Stimulated activated naive CD8-positive, alpha-beta T cell treated with anti-CD3 and anti-CD28 coated beads, Interleukin-15, amount 100 ng/mL, for 72 hours (primary cell): ENCODE measurements at regions not wholly inside any gene's neighbourhood (a gene's known extent, or its start where the extent isn't known, plus 50 kb on each side); places are given as distances from the start of the nearest gene placed in this dataset.
"Not testable (repeated sequence)": the region's sequence is repeated elsewhere in the genome, so short reads cannot be mapped to it uniquely, and the experiment has no call there.

Experiments used
- ATAC-seq: fragments of 150-1000 bp; cut with Tn5 transposase; 2 replicates; pipeline ENCODE4 v1.10.0; 2021; ENCODE audit warnings: mild to moderate bottlenecking, moderate library complexity
- DNase-seq, 2 donors: peaks; one replicate each; pipeline ENCODE4 v3.0.0; 2021 to 2022
- H3K27ac Mint-ChIP-seq, 2 donors: one replicate each; pipeline ENCODE4 v1.8.0; 2022; ENCODE audit warnings: mild to moderate bottlenecking in 2 of 2, mixed read lengths in 2 of 2, moderate library complexity in 2 of 2
- H3K27me3 Mint-ChIP-seq: one replicate; pipeline ENCODE4 v1.8.0; 2022; ENCODE audit warnings: mixed read lengths
- H3K4me1 Mint-ChIP-seq: one replicate; pipeline ENCODE4 v1.8.0; 2022; ENCODE audit warnings: mild to moderate bottlenecking, mixed read lengths
- H3K4me3 Mint-ChIP-seq, 2 donors: one replicate each; pipeline ENCODE4 v1.8.0; 2022; ENCODE audit warnings: mild to moderate bottlenecking in 2 of 2, mixed read lengths in 2 of 2, moderate library complexity in 1 of 2
- H3K9me3 Mint-ChIP-seq, 2 donors: one replicate each; pipeline ENCODE4 v1.8.0; 2022; ENCODE audit warnings: mixed read lengths in 2 of 2

GRCh38 chr20:12111431-12112088, 193.9 kb downstream of the BTBD3 start:
- Mint-ChIP-seq H3K27ac (no peak overlapping the region), H3K4me3 (no peak overlapping the region), H3K4me1 (no peaks in the 10 kb centered on the region), H3K9me3 (peaks cover 10 to 18% of the 10 kb centered on the region in 2 donors), H3K27me3 (no peaks in the 10 kb centered on the region)
- ATAC-seq (no peak), DNase-seq (no peak)

GRCh38 chr20:12112089-12112474, 194.4 kb downstream of the BTBD3 start:
- Mint-ChIP-seq H3K4me3 (no peak overlapping the region), H3K9me3 (peaks cover 10 to 14% of the 10 kb centered on the region in 2 donors), H3K27me3 (no peaks in the 10 kb centered on the region), H3K27ac (no peak overlapping the region), H3K4me1 (no peaks in the 10 kb centered on the region)
- DNase-seq, result no peak
- no peak for ATAC-seq

GRCh38 chr20:12112665-12113064, 195.0 kb downstream of the BTBD3 start:
- no peak for ATAC-seq
- no peak overlapping the region for H3K27ac Mint-ChIP-seq
- H3K9me3 Mint-ChIP-seq, result peaks cover 10 to 14% of the 10 kb centered on the region in 2 donors
- no peaks in the 10 kb centered on the region for H3K4me1 Mint-ChIP-seq
- no peak for DNase-seq
- no peaks in the 10 kb centered on the region for H3K27me3 Mint-ChIP-seq
- H3K4me3 Mint-ChIP-seq, result no peak overlapping the region

GRCh38 chr20:12113075-12113467, 195.4 kb downstream of the BTBD3 start:
- no peak for ATAC-seq
- no peaks in the 10 kb centered on the region for H3K27me3 Mint-ChIP-seq
- H3K27ac Mint-ChIP-seq, result no peak overlapping the region
- no peak overlapping the region for H3K4me3 Mint-ChIP-seq
- no peak for DNase-seq
- H3K9me3 Mint-ChIP-seq, result peaks cover 10 to 14% of the 10 kb centered on the region in 2 donors
- H3K4me1 Mint-ChIP-seq, result no peaks in the 10 kb centered on the region

GRCh38 chr20:12113468-12114371, 196.0 kb downstream of the BTBD3 start:
- Mint-ChIP-seq H3K4me1 (no peaks in the 10 kb centered on the region), H3K4me3 (no peak overlapping the region), H3K9me3 (peaks cover 10 to 14% of the 10 kb centered on the region in 2 donors), H3K27me3 (no peaks in the 10 kb centered on the region), H3K27ac (no peak overlapping the region)
- DNase-seq (no peak), ATAC-seq (no peak)

GRCh38 chr20:12129114-12129513, 211.4 kb downstream of the BTBD3 start:
- DNase-seq, H3K9me3 Mint-ChIP-seq, ATAC-seq, H3K4me1 Mint-ChIP-seq, H3K27me3 Mint-ChIP-seq, H3K4me3 Mint-ChIP-seq, H3K27ac Mint-ChIP-seq: not testable (repeated sequence)

GRCh38 chr20:12129532-12129931, 211.8 kb downstream of the BTBD3 start:
- H3K27me3 Mint-ChIP-seq, H3K4me3 Mint-ChIP-seq, H3K9me3 Mint-ChIP-seq, ATAC-seq, DNase-seq, H3K27ac Mint-ChIP-seq, H3K4me1 Mint-ChIP-seq: not testable (repeated sequence)

- peaks cover 0 to 8% of the 10 kb centered on the region in 2 donors for H3K9me3 Mint-ChIP-seq
- H3K4me1 Mint-ChIP-seq, result no peaks in the 10 kb centered on the region
- DNase-seq (no peak), ATAC-seq (no peak)
- H3K27me3 Mint-ChIP-seq, result no peaks in the 10 kb centered on the region
- H3K27ac Mint-ChIP-seq, result no peak overlapping the region
- no peak overlapping the region for H3K4me3 Mint-ChIP-seq
Measured at GRCh38 chr20:12130781-12131180, 213.1 kb downstream of the BTBD3 start.

GRCh38 chr20:12133553-12133952, 215.9 kb downstream of the BTBD3 start:
- ATAC-seq (no peak), DNase-seq (no peak)
- Mint-ChIP-seq H3K27ac (no peak overlapping the region), H3K4me3 (no peak overlapping the region), H3K27me3 (no peaks in the 10 kb centered on the region), H3K9me3 (peaks cover 7 to 8% of the 10 kb centered on the region in 2 donors), H3K4me1 (no peaks in the 10 kb centered on the region)

- not testable (repeated sequence) for DNase-seq, H3K27ac Mint-ChIP-seq, H3K4me3 Mint-ChIP-seq, H3K4me1 Mint-ChIP-seq, H3K27me3 Mint-ChIP-seq, ATAC-seq
- peaks cover 30 to 33% of the 10 kb centered on the region in 2 donors for H3K9me3 Mint-ChIP-seq
Measured at GRCh38 chr20:12145951-12146350, 228.3 kb downstream of the BTBD3 start.

- ATAC-seq, result no peak
- Mint-ChIP-seq H3K27me3 (no peaks in the 10 kb centered on the region), H3K4me1 (no peaks in the 10 kb centered on the region), H3K4me3 (no peak overlapping the region), H3K9me3 (peaks cover 15 to 16% of the 10 kb centered on the region in 2 donors), H3K27ac (no peak overlapping the region)
- DNase-seq, result no peak
Measured at GRCh38 chr20:12152996-12153395, 235.3 kb downstream of the BTBD3 start.

- peaks cover 9 to 12% of the 10 kb centered on the region in 2 donors for H3K9me3 Mint-ChIP-seq
- no peak overlapping the region for H3K27ac Mint-ChIP-seq
- no peak for DNase-seq
- H3K4me1 Mint-ChIP-seq, result no peaks in the 10 kb centered on the region
- H3K4me3 Mint-ChIP-seq, result no peak overlapping the region
- no peaks in the 10 kb centered on the region for H3K27me3 Mint-ChIP-seq
- ATAC-seq, result no peak
Measured at GRCh38 chr20:12153628-12154027, 235.9 kb downstream of the BTBD3 start.

- H3K4me1 Mint-ChIP-seq, result no peaks in the 10 kb centered on the region
- ATAC-seq, result no peak
- no peak overlapping the region for H3K4me3 Mint-ChIP-seq
- DNase-seq, result no peak
- H3K9me3 Mint-ChIP-seq, result peaks cover 0 to 9% of the 10 kb centered on the region in 2 donors
- H3K27me3 Mint-ChIP-seq, result no peaks in the 10 kb centered on the region
- H3K27ac Mint-ChIP-seq, result no peak overlapping the region
Measured at GRCh38 chr20:12156252-12156651, 238.6 kb downstream of the BTBD3 start.

GRCh38 chr20:12159261-12159660, 241.6 kb downstream of the BTBD3 start:
- ATAC-seq (no peak), DNase-seq (no peak)
- Mint-ChIP-seq H3K27me3 (no peaks in the 10 kb centered on the region), H3K9me3 (peaks cover 8 to 9% of the 10 kb centered on the region in 2 donors), H3K4me1 (no peaks in the 10 kb centered on the region), H3K4me3 (no peak overlapping the region), H3K27ac (no peak overlapping the region)

GRCh38 chr20:12161734-12162133, 244.0 kb downstream of the BTBD3 start:
- ATAC-seq (no peak), DNase-seq (no peak)
- H3K27ac Mint-ChIP-seq, result no peak overlapping the region
- H3K4me1 Mint-ChIP-seq, result no peaks in the 10 kb centered on the region
- H3K4me3 Mint-ChIP-seq, result no peak overlapping the region
- no peaks in the 10 kb centered on the region for H3K27me3 Mint-ChIP-seq
- peaks cover 16 to 22% of the 10 kb centered on the region in 2 donors for H3K9me3 Mint-ChIP-seq

- H3K27ac Mint-ChIP-seq, result no peak overlapping the region
Measured at GRCh38 chr20:12166053-12166717, 248.5 kb downstream of the BTBD3 start.

More at GRCh38 chr20:12166053-12166717, 248.5 kb downstream of the BTBD3 start:
- peaks cover 24 to 42% of the 10 kb centered on the region in 2 donors for H3K9me3 Mint-ChIP-seq
- H3K27me3 Mint-ChIP-seq, result no peaks in the 10 kb centered on the region
- ATAC-seq, result no peak
- H3K4me3 Mint-ChIP-seq, result no peak overlapping the region
- DNase-seq, result no peak
- H3K4me1 Mint-ChIP-seq, result no peaks in the 10 kb centered on the region
